H9 (cell line): ENCODE measurements at regions not wholly inside any gene's neighbourhood (a gene's known extent, or its start where the extent isn't known, plus 50 kb on each side); places are given as distances from the start of the nearest gene placed in this dataset.

Source experiments
- DNase-seq: peaks from one replicate; pipeline ENCODE4 v3.0.0-alpha.2; 2017
- H2AFZ ChIP-seq: one replicate; pipeline ENCODE4 v1.6.1; 2013; ENCODE audit warnings: mild to moderate bottlenecking, low read length, control low read depth, moderate library complexity
- H2AK5ac ChIP-seq: 2 replicates; pipeline ENCODE4 v1.6.1; 2013; ENCODE audit warnings: low read length, control low read depth, mixed read lengths; ENCODE audit not compliant: insufficient read length
- H2BK120ac ChIP-seq: one replicate; pipeline ENCODE4 v1.6.1; 2013; ENCODE audit warnings: low read depth, mild to moderate bottlenecking, low read length, control low read depth, inconsistent platforms; ENCODE audit not compliant: poor library complexity, severe bottlenecking
- H2BK12ac ChIP-seq: 2 replicates; pipeline ENCODE4 v1.6.1; 2013; ENCODE audit warnings: low read length, control low read depth, mixed read lengths, low read depth; ENCODE audit not compliant: insufficient read length
- H2BK15ac ChIP-seq: 2 replicates; pipeline ENCODE4 v1.6.1; 2013; ENCODE audit warnings: low read depth, low read length, control low read depth
- H2BK20ac ChIP-seq: one replicate; pipeline ENCODE4 v1.6.1; 2013; ENCODE audit warnings: low read depth, mild to moderate bottlenecking, low read length, control low read depth, inconsistent platforms; ENCODE audit not compliant: poor library complexity, severe bottlenecking
- H2BK5ac ChIP-seq: 2 replicates; pipeline ENCODE4 v1.6.1; 2013; ENCODE audit warnings: low read length, control low read depth, mixed read lengths; ENCODE audit not compliant: insufficient read length
- H3K14ac ChIP-seq: 2 replicates; pipeline ENCODE4 v1.6.1; 2013; ENCODE audit warnings: low read length, control low read depth; ENCODE audit not compliant: insufficient read depth
- H3K18ac ChIP-seq: 2 replicates; pipeline ENCODE4 v1.6.1; 2013; ENCODE audit warnings: low read depth, mild to moderate bottlenecking, mixed read lengths, low read length, control low read depth; ENCODE audit not compliant: insufficient read length
- H3K23ac ChIP-seq: 2 replicates; pipeline ENCODE4 v1.6.1; 2013; ENCODE audit warnings: low read length, control low read depth, mixed read lengths, low read depth; ENCODE audit not compliant: insufficient read length
- H3K23me2 ChIP-seq: 2 replicates; pipeline ENCODE4 v1.6.1; 2013; ENCODE audit warnings: low read depth, mild to moderate bottlenecking, mixed read lengths, low read length, control low read depth; ENCODE audit not compliant: insufficient read length, poor library complexity, severe bottlenecking
- H3K27ac ChIP-seq: 2 replicates; pipeline ENCODE4 v1.5.1; 2013; ENCODE audit warnings: low read length, control low read depth, mixed read lengths, low read depth; ENCODE audit not compliant: insufficient read length
- H3K27me3 ChIP-seq: 2 replicates; pipeline ENCODE4 v1.6.1; 2013; ENCODE audit warnings: low read length, control low read depth, inconsistent platforms; ENCODE audit not compliant: insufficient read depth
- H3K4ac ChIP-seq: 2 replicates; pipeline ENCODE4 v1.6.1; 2013; ENCODE audit warnings: low read depth, mild to moderate bottlenecking, control low read depth, inconsistent platforms, low read length, moderate library complexity
- H3K4me1 ChIP-seq: 2 replicates; pipeline ENCODE4 v1.6.1; 2013; ENCODE audit warnings: low read length, control low read depth, inconsistent platforms; ENCODE audit not compliant: insufficient read depth
- H3K4me2 ChIP-seq: 2 replicates; pipeline ENCODE4 v1.6.1; 2013; ENCODE audit warnings: low read length, control low read depth, mixed read lengths; ENCODE audit not compliant: insufficient read length, insufficient read depth
- H3K56ac ChIP-seq: 2 replicates; pipeline ENCODE4 v1.6.1; 2013; ENCODE audit warnings: low read depth, mild to moderate bottlenecking, mixed read lengths, low read length, control low read depth; ENCODE audit not compliant: insufficient read length
- H3K79me1 ChIP-seq: 2 replicates; pipeline ENCODE4 v1.6.1; 2013; ENCODE audit warnings: low read depth, mild to moderate bottlenecking, moderate library complexity, low read length, control low read depth, inconsistent platforms; ENCODE audit not compliant: insufficient read depth, poor library complexity, severe bottlenecking
- H3K79me2 ChIP-seq: 2 replicates; pipeline ENCODE4 v1.6.1; 2013; ENCODE audit warnings: low read length, control low read depth, inconsistent platforms; ENCODE audit not compliant: insufficient read depth
- H3K9ac ChIP-seq: 2 replicates; pipeline ENCODE4 v1.6.1; 2013; ENCODE audit warnings: low read length, control low read depth, mixed read lengths; ENCODE audit not compliant: insufficient read length; ENCODE audit errors: extremely low read depth
- H3K9me3 ChIP-seq: one replicate; pipeline ENCODE4 v1.6.1; 2013; ENCODE audit warnings: low read depth, low read length, inconsistent platforms; ENCODE audit not compliant: control insufficient read depth
- H3T11ph ChIP-seq: one replicate; pipeline ENCODE4 v1.6.1; 2013; ENCODE audit warnings: mild to moderate bottlenecking, low read length, control low read depth, inconsistent platforms
- H4K20me1 ChIP-seq: one replicate; pipeline ENCODE4 v1.6.1; 2013; ENCODE audit not compliant: control insufficient read depth, insufficient read length, insufficient read depth
- H4K5ac ChIP-seq: 2 replicates; pipeline ENCODE4 v1.6.1; 2013; ENCODE audit warnings: low read depth, mild to moderate bottlenecking, mixed read lengths, low read length, control low read depth; ENCODE audit not compliant: insufficient read length
- H4K8ac ChIP-seq: replicated peaks from 2 replicates; pipeline ENCODE4 v1.6.1; 2013; ENCODE audit warnings: low read length, control low read depth, mixed read lengths, low read depth; ENCODE audit not compliant: insufficient read length
- H4K91ac ChIP-seq: 2 replicates; pipeline ENCODE4 v1.6.1; 2013; ENCODE audit warnings: low read depth, mild to moderate bottlenecking, moderate library complexity, mixed read lengths, low read length, control low read depth; ENCODE audit not compliant: insufficient read length
- H3K27ac Mint-ChIP-seq, 3 experiments: 2 replicates in 2 of 3; 3 replicates in 1 of 3; pipeline ENCODE4 v1.8.0; 2020 to 2021; ENCODE audit warnings: mixed read lengths in 3 of 3, mild to moderate bottlenecking in 1 of 3, moderate library complexity in 1 of 3
- H3K27me3 Mint-ChIP-seq: 2 replicates; pipeline ENCODE4 v1.8.0; 2021; ENCODE audit warnings: low read depth, mild to moderate bottlenecking, moderate library complexity, mixed read lengths
- H3K36me3 Mint-ChIP-seq, 3 experiments: 2 replicates in 2 of 3; 3 replicates in 1 of 3; pipeline ENCODE4 v1.8.0; 2020 to 2021; ENCODE audit warnings: low read depth in 3 of 3, mixed read lengths in 3 of 3; ENCODE audit not compliant: insufficient read depth in 1 of 3
- H3K4me1 Mint-ChIP-seq, 2 experiments: 2 replicates each; pipeline ENCODE4 v1.8.0; 2020; ENCODE audit warnings: mixed read lengths in 2 of 2
- H3K4me3 Mint-ChIP-seq, 2 experiments: 2 replicates in 1 of 2; 3 replicates in 1 of 2; pipeline ENCODE4 v1.8.0; 2020 to 2021; ENCODE audit warnings: mild to moderate bottlenecking in 2 of 2, mixed read lengths in 2 of 2, moderate library complexity in 1 of 2
- H3K9me3 Mint-ChIP-seq, 2 experiments: 2 replicates in 1 of 2; 3 replicates in 1 of 2; pipeline ENCODE4 v1.8.0; 2020; ENCODE audit warnings: mild to moderate bottlenecking in 2 of 2, mixed read lengths in 2 of 2, moderate library complexity in 1 of 2
- WGBS: extraction: QIAGEN DNeasy Blood & Tissue Kit; methylation state at CpG from one replicate; pipeline ENCODE4 v1.1.7; 2013; ENCODE audit warnings: missing lambda C conversion rate, low lambda C conversion rate, mixed read lengths; ENCODE audit not compliant: insufficient read length; ENCODE audit errors: extremely low coverage; 5-methylcytosine and 5-hydroxymethylcytosine counted together
- TF ChIP-seq, protein P1 (sequence below): fragments of 200-600 bp; sonication (generic); conservative IDR thresholded peaks from 3 replicates; pipeline ENCODE4 v1.8.0; 2021; ENCODE audit warnings: antibody characterized with exemption, mild to moderate bottlenecking

DNA sequence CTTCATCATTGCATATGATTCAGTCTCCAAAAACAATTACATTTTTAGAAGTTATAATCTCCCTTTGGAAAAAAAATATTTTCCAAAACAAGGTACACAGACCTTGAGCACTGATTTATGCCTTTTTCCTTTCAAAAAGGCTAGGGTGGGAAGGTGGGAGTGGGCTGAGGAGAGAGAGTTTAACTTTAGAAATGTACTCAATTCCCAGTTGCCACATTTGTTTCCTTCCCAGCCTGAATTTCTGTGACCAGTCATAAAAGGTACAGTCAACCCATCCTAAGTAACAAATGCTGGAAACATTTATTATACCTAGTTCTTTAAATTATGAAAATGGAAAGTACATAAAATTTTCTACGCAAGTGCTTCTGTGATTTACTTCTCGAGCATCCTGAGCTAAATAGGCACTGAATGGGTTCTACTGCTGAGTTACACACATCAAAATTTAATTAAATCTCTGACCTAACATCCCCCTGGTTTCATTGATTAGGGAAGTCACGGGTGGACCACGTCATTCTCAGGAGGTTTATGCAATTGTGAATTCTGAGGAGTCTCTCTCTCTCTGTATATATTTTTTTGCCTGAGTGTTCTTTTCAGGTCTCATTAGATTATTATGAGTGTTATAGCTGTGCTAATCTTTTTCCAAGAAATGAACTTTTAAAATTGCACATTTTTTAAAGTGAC is 371.8 kb downstream of the BTG1 start:
- no peak overlapping the region for H3T11ph ChIP-seq
- H3K36me3 Mint-ChIP-seq, result no peaks in the 10 kb centered on the region
- H3K27ac Mint-ChIP-seq, result no peak overlapping the region
- H3K27ac ChIP-seq, result no peak overlapping the region
- H2AFZ ChIP-seq, result no peak overlapping the region
- H3K56ac ChIP-seq, result no peak overlapping the region
- H2BK15ac ChIP-seq, result no peak overlapping the region
- no peaks in the 10 kb centered on the region for H3K9me3 Mint-ChIP-seq
- no peak overlapping the region for H2BK12ac ChIP-seq
- no peak overlapping the region for H3K14ac ChIP-seq
- no peaks in the 10 kb centered on the region for H3K23me2 ChIP-seq
- no peak overlapping the region for H4K8ac ChIP-seq
- TF ChIP-seq, protein P1, sequence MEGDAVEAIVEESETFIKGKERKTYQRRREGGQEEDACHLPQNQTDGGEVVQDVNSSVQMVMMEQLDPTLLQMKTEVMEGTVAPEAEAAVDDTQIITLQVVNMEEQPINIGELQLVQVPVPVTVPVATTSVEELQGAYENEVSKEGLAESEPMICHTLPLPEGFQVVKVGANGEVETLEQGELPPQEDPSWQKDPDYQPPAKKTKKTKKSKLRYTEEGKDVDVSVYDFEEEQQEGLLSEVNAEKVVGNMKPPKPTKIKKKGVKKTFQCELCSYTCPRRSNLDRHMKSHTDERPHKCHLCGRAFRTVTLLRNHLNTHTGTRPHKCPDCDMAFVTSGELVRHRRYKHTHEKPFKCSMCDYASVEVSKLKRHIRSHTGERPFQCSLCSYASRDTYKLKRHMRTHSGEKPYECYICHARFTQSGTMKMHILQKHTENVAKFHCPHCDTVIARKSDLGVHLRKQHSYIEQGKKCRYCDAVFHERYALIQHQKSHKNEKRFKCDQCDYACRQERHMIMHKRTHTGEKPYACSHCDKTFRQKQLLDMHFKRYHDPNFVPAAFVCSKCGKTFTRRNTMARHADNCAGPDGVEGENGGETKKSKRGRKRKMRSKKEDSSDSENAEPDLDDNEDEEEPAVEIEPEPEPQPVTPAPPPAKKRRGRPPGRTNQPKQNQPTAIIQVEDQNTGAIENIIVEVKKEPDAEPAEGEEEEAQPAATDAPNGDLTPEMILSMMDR, result no peak
- H3K79me2 ChIP-seq, result no peaks in the 10 kb centered on the region
- no peaks in the 10 kb centered on the region for H3K79me1 ChIP-seq
- H3K4me3 Mint-ChIP-seq, result no peak overlapping the region
- H3K9ac ChIP-seq, result no peak overlapping the region
- H4K5ac ChIP-seq, result no peak overlapping the region
- no peak overlapping the region for H2BK120ac ChIP-seq
- H3K4ac ChIP-seq, result no peak overlapping the region
- no peak overlapping the region for H3K4me2 ChIP-seq
- no peaks in the 10 kb centered on the region for H3K9me3 ChIP-seq
- H3K18ac ChIP-seq, result no peak overlapping the region
- H4K91ac ChIP-seq, result no peak overlapping the region
- no peak for DNase-seq
- no peaks in the 10 kb centered on the region for H3K4me1 ChIP-seq
- H3K23ac ChIP-seq, result no peak overlapping the region
- no peak overlapping the region for H2BK20ac ChIP-seq
- H2BK5ac ChIP-seq, result no peak overlapping the region
- H3K27me3 ChIP-seq, result no peaks in the 10 kb centered on the region
- peaks cover under 1 to 1% of the 10 kb centered on the region in 2 experiments; a peak in 3 of 4 replicates for H3K4me1 Mint-ChIP-seq
- H2AK5ac ChIP-seq, result no peak overlapping the region
- WGBS, result no CpG with 5 or more reads among the region's 4 CpGs
- no peaks in the 10 kb centered on the region for H4K20me1 ChIP-seq
- no peaks in the 10 kb centered on the region for H3K27me3 Mint-ChIP-seq
